Astrocyte (in vitro differentiated cells and primary cell): ENCODE measurements at regions not wholly inside any gene's neighbourhood (a gene's known extent, or its start where the extent isn't known, plus 50 kb on each side); places are given as distances from the start of the nearest gene placed in this dataset.

Source experiments
- EZH2 ChIP-seq: IDR thresholded peaks from 2 replicates; pipeline ENCODE4 v1.6.1; 2012; ENCODE audit warnings: mild to moderate bottlenecking, low read length, inconsistent platforms; ENCODE audit not compliant: insufficient read depth
- TF ChIP-seq, protein P1 (sequence below): IDR thresholded peaks from 2 replicates; pipeline ENCODE4 v1.5.1; 2011; ENCODE audit warnings: low read depth, mild to moderate bottlenecking, inconsistent platforms, low read length, moderate library complexity; ENCODE audit not compliant: insufficient read depth

DNA sequence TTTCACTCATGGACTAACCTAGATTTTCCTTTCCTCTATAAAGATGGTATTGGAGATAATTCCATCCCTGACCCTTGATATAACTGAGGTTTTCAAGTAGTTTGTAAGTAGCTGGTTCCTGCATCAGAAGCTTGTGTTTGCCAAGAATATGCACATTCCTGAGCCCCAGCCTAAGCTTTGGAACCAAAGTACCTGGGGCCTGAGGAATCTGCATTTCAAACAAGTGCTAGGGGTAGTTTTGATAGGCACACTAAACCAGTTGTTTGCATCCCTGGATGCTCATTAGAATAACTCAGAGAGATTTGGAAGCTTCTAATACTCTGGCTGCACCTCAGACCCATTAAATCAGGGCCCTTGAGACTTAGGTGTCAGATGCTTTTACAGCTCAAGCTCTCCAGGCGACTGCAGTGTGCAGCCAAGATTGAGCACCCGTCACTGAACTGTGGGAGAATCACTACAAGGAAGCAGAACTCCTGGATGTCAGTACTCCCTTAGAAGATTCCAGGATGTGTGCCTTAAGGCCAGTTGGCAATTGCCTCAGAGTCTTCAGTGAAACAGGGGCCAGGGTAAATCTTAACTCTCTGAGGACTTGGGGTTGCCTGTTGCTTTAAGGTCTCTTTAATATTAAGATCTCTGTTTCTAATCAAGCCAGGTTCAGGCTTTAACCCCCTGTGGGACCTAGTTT lies 565.0 kb downstream of the REEP3 start:
- TF ChIP-seq, protein P1, sequence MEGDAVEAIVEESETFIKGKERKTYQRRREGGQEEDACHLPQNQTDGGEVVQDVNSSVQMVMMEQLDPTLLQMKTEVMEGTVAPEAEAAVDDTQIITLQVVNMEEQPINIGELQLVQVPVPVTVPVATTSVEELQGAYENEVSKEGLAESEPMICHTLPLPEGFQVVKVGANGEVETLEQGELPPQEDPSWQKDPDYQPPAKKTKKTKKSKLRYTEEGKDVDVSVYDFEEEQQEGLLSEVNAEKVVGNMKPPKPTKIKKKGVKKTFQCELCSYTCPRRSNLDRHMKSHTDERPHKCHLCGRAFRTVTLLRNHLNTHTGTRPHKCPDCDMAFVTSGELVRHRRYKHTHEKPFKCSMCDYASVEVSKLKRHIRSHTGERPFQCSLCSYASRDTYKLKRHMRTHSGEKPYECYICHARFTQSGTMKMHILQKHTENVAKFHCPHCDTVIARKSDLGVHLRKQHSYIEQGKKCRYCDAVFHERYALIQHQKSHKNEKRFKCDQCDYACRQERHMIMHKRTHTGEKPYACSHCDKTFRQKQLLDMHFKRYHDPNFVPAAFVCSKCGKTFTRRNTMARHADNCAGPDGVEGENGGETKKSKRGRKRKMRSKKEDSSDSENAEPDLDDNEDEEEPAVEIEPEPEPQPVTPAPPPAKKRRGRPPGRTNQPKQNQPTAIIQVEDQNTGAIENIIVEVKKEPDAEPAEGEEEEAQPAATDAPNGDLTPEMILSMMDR = no peak
- no peak for TF ChIP-seq EZH2
